NAMALWA (cell line): ENCODE measurements at regions not wholly inside any gene's neighbourhood (a gene's known extent, or its start where the extent isn't known, plus 50 kb on each side); places are given as distances from the start of the nearest gene placed in this dataset.

Source experiments
- DNase-seq: peaks from one replicate; pipeline ENCODE4 v3.0.0-alpha.2; 2015; ENCODE audit warnings: low spot score

DNA sequence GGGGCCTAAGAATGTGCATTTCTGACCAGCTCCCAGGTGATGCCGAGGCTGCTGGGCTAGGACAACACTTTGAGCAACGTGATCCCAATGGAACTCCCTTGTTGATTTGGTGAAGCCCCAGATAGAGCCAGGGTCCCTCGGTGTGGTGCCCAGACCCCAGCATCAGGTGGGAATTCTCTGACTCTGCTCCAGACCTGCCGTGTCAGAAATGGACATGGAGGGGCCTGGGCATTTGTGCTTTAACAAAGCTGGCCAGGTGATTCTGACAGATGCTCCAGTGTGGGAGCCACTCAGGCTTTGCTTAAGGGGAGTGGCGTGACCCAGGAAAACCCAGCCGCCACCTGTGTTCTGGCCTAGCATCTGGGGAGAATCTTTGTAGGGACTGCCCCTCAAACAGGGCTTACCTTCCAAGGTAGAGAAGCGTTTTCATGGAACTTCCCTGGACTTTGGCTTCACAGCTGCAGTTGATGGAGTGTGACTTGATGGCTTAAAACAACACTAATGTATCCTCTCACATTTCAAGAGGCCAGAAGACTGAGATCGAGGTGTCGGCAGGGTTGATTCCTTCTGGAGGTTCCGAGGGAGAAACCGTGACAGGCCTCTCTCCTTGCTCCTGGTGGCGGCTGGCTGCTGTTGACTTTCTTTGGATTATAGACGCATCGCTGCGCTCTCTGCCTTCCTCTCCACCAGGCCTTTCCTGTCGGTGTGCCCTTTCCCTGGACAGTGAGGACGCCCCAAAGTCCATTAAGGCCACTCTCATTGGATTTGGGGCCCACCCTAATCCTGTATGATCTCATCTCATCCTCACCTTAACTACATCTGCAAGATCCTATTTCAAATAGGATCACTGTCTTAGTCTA is 57.0 kb upstream of the HDAC4 start:
- no peak for DNase-seq

DNA sequence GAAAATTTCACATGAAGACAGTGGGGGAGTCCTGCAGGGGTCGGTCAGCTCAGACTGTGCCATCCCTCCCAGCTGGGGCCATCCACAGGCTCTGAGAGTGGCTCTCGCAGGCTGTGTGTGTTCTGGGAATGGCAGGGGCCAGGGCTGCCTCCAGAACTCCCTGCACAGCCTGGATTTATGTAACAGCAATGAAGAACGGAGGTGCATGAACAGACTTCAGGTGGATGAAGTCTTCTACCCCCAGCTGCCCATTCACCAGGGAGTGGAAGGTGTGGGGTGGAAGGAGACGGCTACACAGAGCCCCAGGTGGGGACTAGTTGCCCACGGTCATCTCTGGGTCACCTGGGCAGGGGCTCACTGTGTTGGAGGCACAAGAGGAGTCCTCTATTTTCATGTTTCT is 56.1 kb upstream of the HDAC4 start:
- no peak for DNase-seq

DNA sequence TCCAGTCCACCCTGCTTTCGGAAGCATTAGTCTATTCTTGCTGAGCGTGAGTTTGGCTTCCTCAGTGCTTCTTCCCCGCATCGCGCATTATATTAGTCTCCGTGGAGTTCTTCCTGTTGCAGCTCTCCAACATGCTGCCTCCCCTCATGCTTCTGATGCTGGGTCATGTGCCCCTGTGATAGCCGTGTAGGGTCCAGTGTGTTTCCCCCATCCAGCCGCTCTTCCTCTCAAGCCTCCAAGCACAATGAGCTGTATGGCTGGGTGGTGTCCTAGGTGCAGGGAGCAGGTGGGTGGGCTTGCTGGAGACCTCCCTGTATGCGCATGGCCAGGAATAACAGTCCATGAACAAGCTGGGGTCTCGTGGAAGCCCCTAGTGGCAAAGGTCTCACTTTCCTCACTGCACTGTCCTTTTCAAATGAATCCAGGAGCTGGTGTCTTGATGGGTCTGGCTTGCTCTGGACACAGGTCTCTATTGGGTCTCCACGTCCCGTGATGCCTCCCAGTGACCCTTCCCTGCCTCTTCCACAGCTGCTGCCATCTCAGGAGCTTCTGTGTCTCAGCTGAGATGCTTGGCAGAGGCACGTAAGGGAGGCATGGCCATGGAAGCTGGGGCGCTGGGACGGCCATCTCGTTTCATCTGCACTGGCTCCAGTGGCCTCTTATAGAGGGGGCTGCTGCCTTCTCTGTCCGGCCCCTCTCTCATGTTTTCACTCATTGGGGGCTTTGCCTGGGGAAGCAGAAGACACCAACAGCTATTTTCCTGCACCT is 54.8 kb upstream of the HDAC4 start:
- DNase-seq = no peak

DNA sequence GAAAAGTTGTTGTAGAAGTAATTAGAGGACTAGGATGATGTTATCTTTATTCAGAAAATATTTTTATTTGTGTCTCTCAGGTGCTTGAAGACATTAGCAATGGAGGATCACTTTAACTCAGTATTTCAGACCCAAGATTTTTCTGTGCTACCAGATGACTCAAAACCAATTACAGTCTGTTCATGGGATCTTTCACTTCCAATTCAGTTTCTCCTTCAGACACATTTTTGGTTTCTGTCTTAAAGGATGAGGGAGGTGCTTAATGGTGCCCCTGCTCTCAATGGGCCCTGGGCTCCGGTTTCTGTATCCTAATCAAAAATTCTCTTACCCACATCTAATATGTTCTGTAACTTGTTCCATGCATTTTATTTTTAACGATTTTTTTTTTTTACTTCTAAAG is 53.7 kb upstream of the HDAC4 start:
- no peak for DNase-seq
